Tibial artery (tissue), 4 donors: ENCODE measurements at regions not wholly inside any gene's neighbourhood (a gene's known extent, or its start where the extent isn't known, plus 50 kb on each side); places are given as distances from the start of the nearest gene placed in this dataset.

ENCODE experiments used
- DNase-seq, 2 donors: peaks; one replicate each; pipeline ENCODE4 v3.0.0-alpha.2; 2019
- H3K27ac ChIP-seq, 2 donors: fragments of 200-600 bp; sonication (generic) in 1 of 2; 1 replicate in 1 of 2; 2 replicates in 1 of 2; pipeline ENCODE4 v1.5.1; 2018 to 2019; ENCODE audit warnings: mild to moderate bottlenecking in 1 of 2
- H3K27me3 ChIP-seq, 2 donors: fragments of 200-600 bp; sonication (generic) in 1 of 2; one replicate each; pipeline versions ENCODE4 v1.5.1 to v1.6.0; 2016 to 2019
- H3K36me3 ChIP-seq, 3 donors: fragments of 200-600 bp; sonication (generic) in 2 of 3; one replicate each; pipeline ENCODE4 v1.5.1; 2016 to 2019; ENCODE audit warnings: mild to moderate bottlenecking in 2 of 3
- H3K4me1 ChIP-seq, 4 donors: fragments of 200-600 bp; sonication (generic) in 2 of 4; 1 replicate in 3 of 4; 2 replicates in 1 of 4; pipeline ENCODE4 v1.5.1; 2016 to 2019
- H3K4me3 ChIP-seq, 2 donors: fragments of 200-600 bp; sonication (generic) in 1 of 2; 1 replicate in 1 of 2; 2 replicates in 1 of 2; pipeline ENCODE4 v1.5.1; 2018 to 2019; ENCODE audit warnings: mild to moderate bottlenecking in 2 of 2
- H3K9me3 ChIP-seq, 3 donors: fragments of 200-600 bp; sonication (generic) in 1 of 3; one replicate each; pipeline ENCODE4 v1.5.1; 2016 to 2019
- CTCF ChIP-seq, 2 experiments: fragments of 200-600 bp in 1 of 2; fragments of 450-650 bp in 1 of 2; IDR thresholded peaks; one replicate each; pipeline ENCODE4 v1.5.1; 2017 to 2019; ENCODE audit warnings: antibody characterized with exemption in 2 of 2, mild to moderate bottlenecking in 1 of 2, moderate library complexity in 1 of 2
- intact Hi-C: fragments of 100-400 bp; cut with DNase I; formaldehyde crosslinking; loops from one replicate; pipeline ENCODE4 v1.15.0; 2023; ENCODE audit warnings: low total_unique reads

GRCh38 chr3:144524531-144524930 lies 552.9 kb downstream of the DIPK2A start:
- DNase-seq: no peak
- no peak overlapping the region for H3K27ac ChIP-seq
- no peaks in the 10 kb centered on the region for H3K27me3 ChIP-seq
- intact Hi-C loops: no loop called here
- no peaks in the 10 kb centered on the region for H3K36me3 ChIP-seq
- no peaks in the 10 kb centered on the region for H3K9me3 ChIP-seq
- no peaks in the 10 kb centered on the region for H3K4me1 ChIP-seq
- H3K4me3 ChIP-seq: no peak overlapping the region
- TF ChIP-seq CTCF (IDR thresholded peaks at IDR 0.05): no peak

GRCh38 chr3:144529566-144529965 lies 557.9 kb downstream of the DIPK2A start:
- Histone ChIP-seq H3K27ac (no peak overlapping the region), H3K4me3 (no peak overlapping the region), H3K27me3 (no peaks in the 10 kb centered on the region), H3K36me3 (no peaks in the 10 kb centered on the region), H3K9me3 (no peaks in the 10 kb centered on the region), H3K4me1 (no peaks in the 10 kb centered on the region)
- DNase-seq: no peak
- no peak for TF ChIP-seq CTCF (IDR thresholded peaks at IDR 0.05)
- intact Hi-C loops: no loop called here

- no peaks in the 10 kb centered on the region for H3K9me3 ChIP-seq
- intact Hi-C loops: no loop called here
- H3K27ac ChIP-seq: no peak overlapping the region
- TF ChIP-seq CTCF (IDR thresholded peaks at IDR 0.05): no peak
- DNase-seq: no peak
- H3K36me3 ChIP-seq: no peaks in the 10 kb centered on the region
- no peaks in the 10 kb centered on the region for H3K4me1 ChIP-seq
- H3K27me3 ChIP-seq: no peaks in the 10 kb centered on the region
- H3K4me3 ChIP-seq: no peak overlapping the region
Observed at GRCh38 chr3:144544871-144545270, 573.2 kb downstream of the DIPK2A start.

- Histone ChIP-seq H3K4me1 (no peaks in the 10 kb centered on the region), H3K27me3 (no peaks in the 10 kb centered on the region), H3K9me3 (no peaks in the 10 kb centered on the region), H3K4me3 (no peak overlapping the region), H3K36me3 (no peaks in the 10 kb centered on the region), H3K27ac (no peak overlapping the region)
- TF ChIP-seq CTCF (IDR thresholded peaks at IDR 0.05): no peak
- no peak for DNase-seq
- intact Hi-C loops: no loop called here
Observed at GRCh38 chr3:144546539-144546938, 574.9 kb downstream of the DIPK2A start.

GRCh38 chr3:144548346-144548745 lies 576.7 kb downstream of the DIPK2A start:
- TF ChIP-seq CTCF (IDR thresholded peaks at IDR 0.05): no peak
- intact Hi-C loops: no loop called here
- Histone ChIP-seq H3K4me3 (no peak overlapping the region), H3K9me3 (no peaks in the 10 kb centered on the region), H3K27ac (no peak overlapping the region), H3K36me3 (no peaks in the 10 kb centered on the region), H3K27me3 (no peaks in the 10 kb centered on the region), H3K4me1 (no peaks in the 10 kb centered on the region)
- DNase-seq: no peak

- H3K36me3 ChIP-seq: no peaks in the 10 kb centered on the region
- intact Hi-C loops: no loop called here
- no peak overlapping the region for H3K27ac ChIP-seq
- H3K4me1 ChIP-seq: no peaks in the 10 kb centered on the region
- H3K4me3 ChIP-seq: no peak overlapping the region
- no peak for DNase-seq
- H3K9me3 ChIP-seq: no peaks in the 10 kb centered on the region
- H3K27me3 ChIP-seq: no peaks in the 10 kb centered on the region
- TF ChIP-seq CTCF (IDR thresholded peaks at IDR 0.05): no peak
Observed at GRCh38 chr3:144549166-144549565, 577.5 kb downstream of the DIPK2A start.
